T-helper 1 cell treated with Interleukin-12 subunit alpha and Interleukin-12 subunit beta and Interleukin-4 antibody, amounts not matched to agents 30 ng/mL and 1 ng/mL, for 36 hours (primary cell): ENCODE measurements at regions not wholly inside any gene's neighbourhood (a gene's known extent, or its start where the extent isn't known, plus 50 kb on each side); places are given as distances from the start of the nearest gene placed in this dataset.

ENCODE experiments used
- intact Hi-C: fragments of 100-400 bp; cut with micrococcal nuclease; formaldehyde crosslinking; loops from one replicate; pipeline ENCODE4 v1.15.1; 2024

- intact Hi-C loops, result no loop called here
Measured at GRCh38 chr1:175865041-175865766, 121.8 kb upstream of the TNR start.

DNA sequence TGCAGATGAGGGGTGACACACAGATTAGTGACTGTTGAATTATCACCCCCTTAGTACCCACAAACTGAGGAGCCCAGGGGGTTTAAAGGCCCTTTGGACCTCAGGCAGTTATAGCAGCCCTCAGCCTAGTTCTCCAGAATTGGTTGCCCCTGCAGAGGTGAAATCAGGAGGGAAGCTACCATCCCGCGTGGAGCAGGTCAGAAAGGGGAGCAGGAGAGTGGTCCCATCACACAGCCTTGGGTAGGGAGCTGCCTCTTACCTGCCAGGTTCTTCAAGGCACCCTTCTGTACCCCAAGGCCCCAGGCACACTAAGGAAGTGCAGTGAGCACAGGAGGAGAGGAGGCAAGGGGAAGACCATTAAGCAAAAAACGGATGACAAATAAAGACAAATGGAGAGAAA, 121.2 kb upstream of the TNR start:
- intact Hi-C loops, result no loop called here

DNA sequence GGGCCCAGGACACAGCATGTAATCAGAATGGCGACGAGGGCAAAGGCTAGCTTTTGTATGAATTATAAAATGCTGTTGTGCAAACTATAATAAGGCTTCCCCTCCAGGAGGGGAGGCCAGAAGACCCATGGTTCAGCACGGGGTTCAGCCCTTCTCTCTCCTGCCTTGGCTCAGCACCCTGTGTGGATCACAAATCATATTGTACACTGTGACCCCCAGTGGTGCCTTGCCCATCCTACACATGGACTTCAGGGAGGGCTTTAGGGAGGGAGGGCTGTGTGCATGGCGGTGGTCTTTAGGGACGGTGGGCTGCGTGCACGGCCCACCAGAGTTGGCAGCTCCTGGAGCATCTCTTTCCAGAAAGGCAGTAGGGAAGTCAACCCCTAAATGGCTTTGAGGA, 120.8 kb upstream of the TNR start:
- intact Hi-C loops, result no loop called here

- intact Hi-C loops, result no loop called here
Measured at GRCh38 chr1:175863299-175864050, 120.1 kb upstream of the TNR start.

DNA sequence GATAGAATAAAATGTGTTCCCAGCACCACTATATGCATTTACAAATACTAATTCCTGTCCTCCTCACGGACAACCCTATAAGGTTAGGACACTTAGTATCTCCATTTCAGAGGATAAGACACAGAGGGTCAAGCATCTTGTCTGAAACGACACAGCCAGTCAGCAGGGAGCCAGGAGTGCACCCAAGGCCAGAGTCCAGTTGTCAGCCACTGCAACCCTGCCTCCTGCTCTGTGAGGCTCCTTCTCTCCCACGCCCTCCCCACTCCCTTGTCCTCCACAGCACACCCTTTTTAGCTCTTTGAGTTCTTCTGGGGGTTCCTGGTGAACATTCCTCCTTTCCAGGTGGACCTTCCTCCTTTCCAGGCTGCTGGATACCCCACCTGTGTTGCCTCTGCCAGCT, 119.0 kb upstream of the TNR start:
- intact Hi-C loops, result no loop called here

GRCh38 chr1:175861626-175862367, 118.4 kb upstream of the TNR start:
- intact Hi-C loops, result no loop called here

GRCh38 chr1:175857756-175858155, 114.4 kb upstream of the TNR start:
- intact Hi-C loops, result no loop called here

- intact Hi-C loops, result no loop called here
Measured at GRCh38 chr1:175853681-175854080, 110.3 kb upstream of the TNR start.

DNA sequence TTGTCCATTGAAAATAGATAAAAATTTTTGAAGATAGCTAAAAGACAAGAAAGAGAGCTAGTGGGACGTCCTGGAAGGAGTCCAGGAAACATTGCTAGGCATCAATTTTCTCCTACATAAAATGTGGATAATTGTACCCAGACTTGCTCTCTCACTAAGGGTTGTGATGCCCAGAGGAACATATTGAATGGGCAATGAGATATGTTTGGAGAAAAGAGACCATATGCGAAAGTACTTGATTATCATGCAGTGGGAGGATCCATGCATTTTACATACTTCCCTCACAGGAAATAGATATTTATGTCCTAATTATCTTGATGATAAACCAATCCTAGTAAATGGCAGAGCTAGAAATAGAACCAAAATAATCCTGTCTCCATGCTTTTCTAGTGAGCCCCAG, 108.4 kb upstream of the TNR start:
- intact Hi-C loops, result no loop called here

GRCh38 chr1:175848329-175848728, 104.9 kb upstream of the TNR start:
- intact Hi-C loops, result no loop called here

- intact Hi-C loops, result no loop called here
Measured at GRCh38 chr1:175845985-175846384, 102.6 kb upstream of the TNR start.

- intact Hi-C loops, result no loop called here
Measured at GRCh38 chr1:175845338-175845737, 101.9 kb upstream of the TNR start.

DNA sequence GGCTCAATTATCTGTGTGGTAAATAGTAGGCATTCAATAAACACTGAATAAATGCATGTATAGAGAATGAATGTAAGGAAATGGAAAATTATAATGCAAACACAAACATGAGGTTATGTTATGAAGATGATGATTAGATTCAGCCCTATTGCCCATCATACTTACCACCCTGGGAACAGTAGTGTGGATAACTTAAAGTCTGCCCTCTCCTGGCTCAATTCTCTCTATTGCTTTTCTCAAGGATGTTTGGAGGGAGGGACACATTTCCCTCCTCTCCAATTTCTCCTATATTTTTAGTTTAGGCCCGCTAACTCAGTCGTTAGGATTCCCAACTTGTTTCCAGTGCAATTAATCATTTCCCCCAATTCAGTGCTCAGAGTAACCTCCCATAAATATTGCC, 101.5 kb upstream of the TNR start:
- intact Hi-C loops, result no loop called here

GRCh38 chr1:175842550-175842949, 99.2 kb upstream of the TNR start:
- intact Hi-C loops, result no loop called here

DNA sequence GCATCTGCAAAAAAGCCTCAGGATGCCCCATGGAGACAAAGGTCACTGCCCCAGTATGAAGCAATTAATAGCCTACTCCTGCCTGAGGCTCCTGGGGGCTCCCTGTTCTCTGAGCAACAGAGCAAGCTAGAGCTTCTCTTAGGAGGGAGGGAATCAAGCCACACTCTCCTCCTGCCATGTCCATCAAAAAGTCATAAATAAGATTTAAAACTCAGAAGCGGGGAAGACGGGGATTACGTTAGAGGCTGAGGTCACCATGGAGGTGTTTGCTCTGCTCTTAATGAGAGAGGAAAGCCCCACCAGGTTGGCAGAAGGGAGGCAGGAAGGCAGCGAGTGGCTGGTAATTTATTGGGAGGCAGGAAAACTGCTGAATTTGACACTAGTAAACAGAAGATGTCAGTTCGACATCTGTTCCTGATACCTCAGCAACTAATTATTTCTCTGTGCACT, 98.4 kb upstream of the TNR start:
- intact Hi-C loops, result no loop called here

GRCh38 chr1:175840787-175841186, 97.4 kb upstream of the TNR start:
- intact Hi-C loops, result no loop called here

DNA sequence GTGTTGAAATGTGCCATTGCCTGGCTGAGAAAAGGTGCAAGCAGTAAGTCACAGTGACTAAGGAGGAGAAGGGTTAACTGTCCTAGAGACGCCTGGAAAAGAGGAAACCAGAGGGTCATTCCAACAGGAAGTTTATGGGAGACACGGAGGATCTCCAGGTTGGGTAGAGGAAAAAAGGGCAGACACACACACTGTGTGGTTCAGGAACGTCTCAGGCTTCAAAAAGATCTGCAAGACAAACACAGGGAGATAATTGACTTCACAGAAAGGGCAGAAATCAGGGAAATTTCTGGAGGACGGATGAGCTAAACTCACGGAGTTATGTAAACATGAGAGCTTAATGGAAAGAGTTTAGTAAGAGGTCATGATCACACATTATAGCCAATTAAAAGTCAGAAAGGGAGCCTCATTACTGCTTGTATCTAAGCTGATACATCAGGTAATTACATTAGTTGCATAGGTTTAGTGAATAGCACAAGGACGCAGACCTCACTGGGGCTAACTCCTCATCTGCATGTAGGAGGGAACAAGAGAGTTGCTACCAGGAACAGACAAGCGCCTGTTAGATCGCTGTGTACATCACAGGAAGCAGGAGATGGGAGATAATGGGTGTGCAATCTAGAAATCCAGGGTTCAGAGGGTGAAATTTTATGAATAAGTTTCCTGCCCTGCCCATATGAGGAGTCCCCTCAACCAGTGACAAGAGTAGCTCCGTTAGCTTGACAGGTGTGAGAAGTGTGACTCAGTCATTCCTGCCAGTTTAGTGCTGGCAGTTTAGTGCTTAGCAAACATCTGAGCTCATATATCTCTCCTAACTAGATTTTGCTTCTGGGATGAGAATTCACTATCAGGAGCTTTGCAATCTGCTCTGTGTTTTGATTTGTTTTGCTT, 96.6 kb upstream of the TNR start:
- intact Hi-C loops, result no loop called here

DNA sequence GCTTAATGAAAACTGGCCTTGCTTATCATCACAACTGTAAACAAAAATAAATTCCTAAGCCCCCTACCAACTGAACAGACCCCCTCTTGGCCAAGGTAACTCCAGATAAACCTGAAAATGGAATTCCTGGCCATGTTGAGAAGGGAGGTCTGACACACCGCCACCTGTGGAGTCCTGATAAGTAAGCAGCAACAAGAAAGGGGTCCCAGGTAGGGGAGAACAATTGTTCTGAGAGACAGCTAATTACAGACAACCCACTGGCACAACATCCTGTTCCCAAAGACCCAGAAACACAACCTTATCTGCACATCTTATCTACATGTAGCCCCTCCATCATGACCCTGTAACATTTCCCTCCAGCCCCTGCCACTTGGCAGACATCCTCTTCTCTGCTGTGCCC, 91.2 kb upstream of the TNR start:
- intact Hi-C loops, result no loop called here

DNA sequence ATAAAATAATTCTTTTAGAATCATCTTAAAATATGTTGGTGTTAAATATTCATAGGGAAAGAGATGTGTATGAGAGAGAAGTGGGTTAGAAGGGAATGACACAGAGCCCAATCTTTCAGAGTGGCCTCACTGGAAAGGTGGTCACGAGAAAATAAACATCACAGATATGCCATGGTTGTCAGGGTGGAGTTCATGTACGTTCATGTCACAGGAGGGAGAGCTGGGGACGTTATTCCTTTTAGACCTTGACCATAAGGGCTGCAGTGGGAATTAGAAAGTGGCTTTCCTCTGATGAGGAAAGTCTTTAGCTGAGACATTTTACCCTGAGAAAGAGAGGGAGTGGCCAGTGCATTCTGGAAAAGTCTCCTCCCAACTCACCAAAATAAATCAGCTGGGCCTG, 90.6 kb upstream of the TNR start:
- intact Hi-C loops, result no loop called here

DNA sequence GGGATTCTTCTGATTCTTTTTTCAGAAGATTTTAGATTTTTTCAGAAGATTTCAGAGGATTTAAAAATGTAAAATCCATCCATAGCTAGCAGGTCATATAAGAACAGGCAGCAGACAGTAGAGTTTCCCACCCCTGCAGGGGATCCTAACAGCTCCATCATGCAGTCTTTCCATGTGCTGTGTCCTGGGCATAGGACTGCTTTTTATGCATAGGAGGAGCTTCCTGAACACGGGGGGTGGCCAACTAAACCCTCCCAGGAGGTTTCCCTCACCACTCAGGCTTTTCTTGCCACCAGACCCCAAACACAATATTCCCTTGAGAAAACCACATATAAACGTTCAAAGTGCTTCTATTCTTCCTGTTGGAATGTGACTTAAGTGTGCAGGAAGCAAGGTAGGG, 90.1 kb upstream of the TNR start:
- intact Hi-C loops, result no loop called here

DNA sequence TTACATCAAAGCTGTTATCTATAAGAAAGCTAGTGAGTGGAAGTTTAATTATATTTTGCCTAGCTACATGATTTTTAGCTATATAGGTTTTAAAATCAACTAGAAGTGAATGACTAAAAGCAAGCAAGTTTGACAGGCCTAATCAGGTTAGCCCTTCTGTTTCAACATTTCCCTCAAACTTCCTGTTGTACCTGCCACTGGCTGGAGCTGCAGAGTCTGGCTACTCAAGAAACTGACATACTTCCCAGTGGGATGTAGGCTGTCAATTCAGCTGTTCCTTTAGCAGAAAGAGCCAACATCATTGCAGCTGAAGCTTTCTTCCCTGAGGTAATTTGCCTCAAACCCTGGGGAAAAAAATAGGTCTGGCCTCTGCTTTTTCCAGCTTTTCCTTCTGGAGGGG, 87.1 kb upstream of the TNR start:
- intact Hi-C loops, result no loop called here
